ENCODE measurements at regions not wholly inside any gene's neighbourhood (a gene's known extent, or its start where the extent isn't known, plus 50 kb on each side); places are given as distances from the start of the nearest gene placed in this dataset.

DNA sequence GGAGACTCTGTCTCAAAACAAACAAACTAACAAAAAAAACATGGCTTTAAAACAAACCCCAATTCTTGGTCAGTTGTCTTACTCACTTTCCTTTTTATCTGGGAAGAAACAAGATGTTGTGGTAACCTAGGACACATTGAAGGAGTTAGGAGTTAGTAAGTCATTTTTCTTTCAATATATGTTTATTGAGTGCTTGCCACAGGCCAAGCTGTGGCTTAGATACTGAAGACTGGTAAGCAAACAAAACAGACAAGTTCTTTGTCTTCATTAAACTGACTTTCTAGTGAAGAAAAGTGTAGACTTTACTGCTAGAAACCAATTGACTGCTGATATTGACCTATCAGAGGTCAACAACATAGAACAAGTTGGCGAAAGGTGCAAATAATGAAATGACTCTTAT, 1228.3 kb upstream of the FAM98A start:
- FAIRE-seq: no peak
- WGBS, 2 experiments (ENCODE audit: extremely low coverage in 1 of 2, insufficient coverage in 1 of 2, insufficient read length in 1 of 2, insufficient replicate concordance in 2 of 2, low coverage in 1 of 2, low lambda C conversion rate in 2 of 2, missing lambda C conversion rate in 1 of 2): 100% methylated on average over 1 of the region's 1 CpG; no CpG with 5 or more reads in 1 of the 2 experiments
- CTCF ChIA-PET (ENCODE audit: partially characterized antibody): interaction anchor here (0.6 kb wide), 1 partner anchor 23 kb away, joined by 3 read pairs; no protein-coding TSS in a partner anchor
- no peak for TF ChIP-seq KDM4A (IDR thresholded peaks at IDR 0.05; ENCODE audit: low read depth, low read length, severe bottlenecking)
- TF ChIP-seq RBBP5 (IDR thresholded peaks at IDR 0.05; ENCODE audit: borderline replicate concordance, low read depth, low read length): no peak
- no peak for TF ChIP-seq POU5F1 (IDR thresholded peaks at IDR 0.05; ENCODE audit: low read depth, low read length)
- no peak for TF ChIP-seq SP4 (IDR thresholded peaks at IDR 0.05; ENCODE audit: low read length)
- no peak for TF ChIP-seq NRF1 (IDR thresholded peaks at IDR 0.05; ENCODE audit: low read depth, low read length)
- TF ChIP-seq CEBPB (IDR thresholded peaks at IDR 0.05; ENCODE audit: low read depth, low read length): no peak
- TF ChIP-seq SAP30 (IDR thresholded peaks at IDR 0.05; ENCODE audit: insufficient read depth, insufficient replicate concordance, low read length): no peak
- no peak for TF ChIP-seq SP1 (IDR thresholded peaks at IDR 0.05; ENCODE audit: low read depth, low read length)
- no peak for TF ChIP-seq POLR2AphosphoS5 (IDR thresholded peaks at IDR 0.05; ENCODE audit: low read depth, low read length)
- TF ChIP-seq RFX5 (IDR thresholded peaks at IDR 0.05; ENCODE audit: borderline replicate concordance, low read depth, low read length): no peak
- no peak for TF ChIP-seq CTBP2 (IDR thresholded peaks at IDR 0.05; ENCODE audit: borderline replicate concordance, insufficient read depth, insufficient read length, low read length)
- TF ChIP-seq RXRA (IDR thresholded peaks at IDR 0.05; ENCODE audit: insufficient read depth, low read depth, low read length): no peak
- TF ChIP-seq GTF2F1 (IDR thresholded peaks at IDR 0.05; ENCODE audit: borderline replicate concordance, low read depth, low read length): no peak
- no peak for TF ChIP-seq SIRT6 (IDR thresholded peaks at IDR 0.05; ENCODE audit: low read length)
- no peak for TF ChIP-seq ZNF274 (IDR thresholded peaks at IDR 0.05; ENCODE audit: borderline replicate concordance, extremely low read depth, low read length)
- no peak for TF ChIP-seq PHF8 (conservative IDR thresholded peaks at IDR 0.05; ENCODE audit: low read depth, low read length)

More for the DNA sequence above, 1228.3 kb upstream of the FAM98A start:
- Histone ChIP-seq H3K9me3 (ENCODE audit: insufficient read depth in 2 of 2, low read depth in 1 of 2, low read length in 1 of 2) (no peaks in the 10 kb centered on the region), H3K56ac (replicated peaks; ENCODE audit: insufficient read length, low read depth, low read length) (no peak overlapping the region), H2BK15ac (ENCODE audit: low read length) (no peak overlapping the region), H4K20me1 (replicated peaks in 1 of 2; ENCODE audit: control insufficient read depth in 1 of 2, insufficient read depth in 2 of 2, low read length in 2 of 2) (no peaks in the 10 kb centered on the region), H2BK12ac (ENCODE audit: low read depth, low read length) (no peak overlapping the region), H4K91ac (replicated peaks; ENCODE audit: insufficient read length, low read length) (no peak overlapping the region), H4K5ac (ENCODE audit: insufficient read length, low read depth, low read length) (no peak overlapping the region), H3K23ac (ENCODE audit: insufficient read length) (no peak overlapping the region), H2BK120ac (replicated peaks; ENCODE audit: low read depth, low read length) (no peak overlapping the region), H3K4ac (replicated peaks; ENCODE audit: insufficient read length, low read depth, low read length) (no peak overlapping the region), H3K4me2 (ENCODE audit: insufficient read depth in 1 of 2, low read depth in 2 of 2, low read length in 2 of 2) (no peak overlapping the region), H3K36me3 (ENCODE audit: control insufficient read depth in 2 of 4, insufficient read depth in 4 of 4, low read length in 3 of 4) (no peaks in the 10 kb centered on the region), H3K4me3 (ENCODE audit: extremely low read depth in 1 of 4, insufficient read depth in 2 of 4, low read depth in 3 of 4, low read length in 4 of 4) (no peak overlapping the region), H3K27ac (ENCODE audit: low read depth, low read length) (no peak overlapping the region), H3K79me1 (ENCODE audit: low read depth, low read length) (no peaks in the 10 kb centered on the region), H3K23me2 (ENCODE audit: low read depth, low read length) (no peaks in the 10 kb centered on the region), H3K79me2 (ENCODE audit: control insufficient read depth in 1 of 2, insufficient read depth in 2 of 2, low read length in 2 of 2) (no peaks in the 10 kb centered on the region), H3K9ac (replicated peaks in 1 of 4; ENCODE audit: extremely low read depth in 1 of 4, low read depth in 3 of 4, low read length in 3 of 4) (no peak overlapping the region), H3K18ac (ENCODE audit: extremely low read depth, low read length) (no peak overlapping the region), H3K4me1 (replicated peaks in 1 of 4; ENCODE audit: control insufficient read depth in 3 of 4, insufficient read depth in 4 of 4, low read length in 3 of 4) (peaks cover 0 to 3% (median 1%) of the 10 kb centered on the region in 4 experiments; a peak in 2 of 7 replicates), H2BK5ac (ENCODE audit: low read depth, low read length) (no peak overlapping the region), H2AK5ac (ENCODE audit: low read depth, low read length) (no peak overlapping the region), H4K8ac (ENCODE audit: extremely low read depth, insufficient read depth, low read length) (no peak overlapping the region), H2BK20ac (ENCODE audit: low read length) (no peak overlapping the region), H3K14ac (ENCODE audit: insufficient read length) (no peak overlapping the region), H2AFZ (ENCODE audit: low read length) (no peak overlapping the region), H3K27me3 (replicated peaks in 1 of 4; ENCODE audit: control insufficient read depth in 3 of 4, extremely low read depth in 1 of 4, insufficient read depth in 3 of 4, low read length in 3 of 4) (no peaks in the 10 kb centered on the region)
- POLR2A ChIA-PET (ENCODE audit: partially characterized antibody): no interaction called here
- no peak for DNase-seq (ENCODE audit: low read depth in 1 of 2, low spot score in 2 of 2)

Measured in H1 (cell line).